GM12864 (cell line): ENCODE measurements at regions not wholly inside any gene's neighbourhood (a gene's known extent, or its start where the extent isn't known, plus 50 kb on each side); places are given as distances from the start of the nearest gene placed in this dataset.
"Not testable (repeated sequence)": the region's sequence is repeated elsewhere in the genome, so short reads cannot be mapped to it uniquely, and the experiment has no call there.

Experiments
- DNase-seq: peaks from one replicate; pipeline ENCODE4 v3.0.0-alpha.2; 2011; ENCODE audit warnings: low read depth
- H3K4me3 ChIP-seq: 2 replicates; pipeline ENCODE4 v1.5.1; 2011; ENCODE audit warnings: mild to moderate bottlenecking, low read depth, low read length, control low read depth
- TF ChIP-seq, protein P1 (sequence below): IDR thresholded peaks from 2 replicates; pipeline ENCODE4 v1.5.1; 2011; ENCODE audit warnings: low read depth, mild to moderate bottlenecking, moderate library complexity, low read length, control low read depth, inconsistent platforms; ENCODE audit errors: missing control alignments

DNA sequence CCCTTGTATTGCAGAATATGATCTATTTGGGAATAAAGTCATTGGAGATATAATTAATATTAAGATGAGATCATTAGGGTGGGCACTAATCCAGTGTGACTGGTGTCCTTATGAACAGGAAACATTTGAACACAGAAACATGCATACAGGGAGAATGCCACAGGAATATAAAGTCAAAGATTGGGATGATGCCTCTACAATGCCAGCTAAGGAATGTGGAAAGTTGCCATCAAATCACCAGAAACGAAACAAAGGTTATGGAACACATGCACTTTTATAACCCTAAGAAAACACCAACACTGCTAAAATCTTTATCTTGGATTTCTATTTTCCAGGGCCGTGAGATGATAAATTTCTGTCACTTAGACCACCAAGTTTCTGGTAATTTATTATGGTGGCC lies 442.4 kb upstream of the BCHE start:
- no peak overlapping the region for H3K4me3 ChIP-seq
- DNase-seq, result no peak
- TF ChIP-seq, protein P1, sequence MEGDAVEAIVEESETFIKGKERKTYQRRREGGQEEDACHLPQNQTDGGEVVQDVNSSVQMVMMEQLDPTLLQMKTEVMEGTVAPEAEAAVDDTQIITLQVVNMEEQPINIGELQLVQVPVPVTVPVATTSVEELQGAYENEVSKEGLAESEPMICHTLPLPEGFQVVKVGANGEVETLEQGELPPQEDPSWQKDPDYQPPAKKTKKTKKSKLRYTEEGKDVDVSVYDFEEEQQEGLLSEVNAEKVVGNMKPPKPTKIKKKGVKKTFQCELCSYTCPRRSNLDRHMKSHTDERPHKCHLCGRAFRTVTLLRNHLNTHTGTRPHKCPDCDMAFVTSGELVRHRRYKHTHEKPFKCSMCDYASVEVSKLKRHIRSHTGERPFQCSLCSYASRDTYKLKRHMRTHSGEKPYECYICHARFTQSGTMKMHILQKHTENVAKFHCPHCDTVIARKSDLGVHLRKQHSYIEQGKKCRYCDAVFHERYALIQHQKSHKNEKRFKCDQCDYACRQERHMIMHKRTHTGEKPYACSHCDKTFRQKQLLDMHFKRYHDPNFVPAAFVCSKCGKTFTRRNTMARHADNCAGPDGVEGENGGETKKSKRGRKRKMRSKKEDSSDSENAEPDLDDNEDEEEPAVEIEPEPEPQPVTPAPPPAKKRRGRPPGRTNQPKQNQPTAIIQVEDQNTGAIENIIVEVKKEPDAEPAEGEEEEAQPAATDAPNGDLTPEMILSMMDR, result no peak

DNA sequence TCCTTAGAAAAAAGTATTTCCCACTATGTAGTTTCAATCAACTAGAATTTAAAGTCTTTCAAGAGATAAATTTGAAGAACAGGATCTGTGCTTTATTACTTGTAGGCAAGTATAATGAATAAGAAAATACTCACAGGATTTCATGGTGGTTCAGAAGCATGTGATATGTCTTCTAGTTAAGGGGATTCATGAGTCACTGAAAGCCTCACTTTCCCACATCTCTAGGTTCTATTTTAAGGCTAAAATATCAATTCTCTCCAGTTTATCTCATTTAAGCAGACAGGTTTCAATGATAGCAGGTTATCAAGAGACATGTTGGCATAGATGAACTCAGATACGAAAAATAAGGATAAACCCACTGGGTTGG lies 437.8 kb upstream of the BCHE start:
- TF ChIP-seq, protein P1, result no peak
- H3K4me3 ChIP-seq, result no peak overlapping the region
- no peak for DNase-seq

- no peak for DNase-seq
- TF ChIP-seq, protein P1, result no peak
- H3K4me3 ChIP-seq, result no peak overlapping the region
Observed at GRCh38 chr3:166274351-166275023, 437.3 kb upstream of the BCHE start.

- no peak for DNase-seq
- H3K4me3 ChIP-seq, result no peak overlapping the region
- TF ChIP-seq, protein P1, result no peak
Observed at GRCh38 chr3:166270429-166270828, 433.2 kb upstream of the BCHE start.

- H3K4me3 ChIP-seq, result no peak overlapping the region
- TF ChIP-seq, protein P1, result no peak
- DNase-seq, result no peak
Observed at GRCh38 chr3:166265153-166265552, 427.9 kb upstream of the BCHE start.

GRCh38 chr3:166263460-166263859 lies 426.2 kb upstream of the BCHE start:
- TF ChIP-seq, protein P1, result no peak
- no peak overlapping the region for H3K4me3 ChIP-seq
- DNase-seq, result no peak

DNA sequence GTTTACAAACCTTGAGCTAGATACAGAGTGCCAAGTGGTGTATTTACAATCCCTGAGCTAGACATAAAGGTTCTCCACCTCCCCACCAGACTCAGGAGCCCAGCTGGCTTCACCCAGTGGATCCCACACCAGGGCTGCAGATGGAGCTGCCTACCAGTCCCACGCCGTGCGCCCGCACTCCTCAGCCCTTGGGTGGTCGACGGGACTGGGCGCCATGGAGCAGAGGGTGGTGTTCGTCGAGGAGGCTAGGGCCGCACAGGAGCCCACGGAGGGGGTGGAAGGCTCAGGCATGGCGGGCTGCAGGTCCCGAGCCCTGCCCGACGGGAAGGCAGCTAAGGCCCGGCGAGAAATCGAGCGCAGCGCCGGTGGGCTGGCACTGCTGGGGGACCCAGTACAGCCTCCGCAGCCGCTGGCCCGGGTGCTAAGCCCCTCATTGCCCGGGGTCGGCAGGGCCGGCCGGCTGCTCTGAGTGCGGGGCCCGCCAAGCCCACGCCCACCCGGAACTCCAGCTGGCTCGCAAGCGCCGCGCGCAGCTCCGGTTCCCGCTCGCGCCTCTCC lies 421.1 kb upstream of the BCHE start:
- not testable (repeated sequence) for H3K4me3 ChIP-seq

More for the DNA sequence above, 421.1 kb upstream of the BCHE start:
- DNase-seq, result not testable (repeated sequence)
